CD14-positive monocyte (primary cell): ENCODE measurements at regions not wholly inside any gene's neighbourhood (a gene's known extent, or its start where the extent isn't known, plus 50 kb on each side); places are given as distances from the start of the nearest gene placed in this dataset.
A peak's percentile ranks its signal among the peaks of the same experiment; 100 is the strongest.

ENCODE experiments used
- DNase-seq, 3 donors: peaks; one replicate each; pipeline ENCODE4 v3.0.0-alpha.2; 2011 to 2022
- H2AFZ ChIP-seq: 2 replicates; pipeline ENCODE4 v1.6.0; 2012; ENCODE audit warnings: mild to moderate bottlenecking, low read depth, low read length, inconsistent platforms; ENCODE audit not compliant: insufficient read depth, poor library complexity, severe bottlenecking
- H3K27ac ChIP-seq, 2 donors: 1 replicate in 1 of 2; 2 replicates in 1 of 2; pipeline ENCODE4 v1.5.1; 2012 to 2013; ENCODE audit warnings: low read length in 2 of 2, control low read depth in 1 of 2, inconsistent platforms in 1 of 2, low read depth in 1 of 2, mild to moderate bottlenecking in 1 of 2
- H3K27me3 ChIP-seq, 2 donors: one replicate each; pipeline versions ENCODE4 v1.6.0 to v1.6.1; 2011 to 2013; ENCODE audit warnings: low read length in 2 of 2; ENCODE audit not compliant: control insufficient read depth in 2 of 2, insufficient read depth in 2 of 2
- H3K36me3 ChIP-seq, 2 donors: replicated peaks in 1 of 2; 1 replicate in 1 of 2; 2 replicates in 1 of 2; pipeline versions ENCODE4 v1.5.1 to v1.6.1; 2012 to 2013; ENCODE audit warnings: low read length in 2 of 2, control low read depth in 1 of 2, inconsistent platforms in 1 of 2, mild to moderate bottlenecking in 1 of 2; ENCODE audit not compliant: insufficient read depth in 2 of 2, control insufficient read depth in 1 of 2
- H3K4me1 ChIP-seq, 2 donors: 1 replicate in 1 of 2; 2 replicates in 1 of 2; pipeline versions ENCODE4 v1.5.1 to v1.6.1; 2012 to 2013; ENCODE audit warnings: low read length in 2 of 2, control low read depth in 1 of 2, inconsistent platforms in 1 of 2, mild to moderate bottlenecking in 1 of 2, moderate library complexity in 1 of 2; ENCODE audit not compliant: insufficient read depth in 2 of 2, control insufficient read depth in 1 of 2
- H3K4me2 ChIP-seq: replicated peaks from 2 replicates; pipeline ENCODE3; 2012; ENCODE audit warnings: low read length, moderate library complexity, mild to moderate bottlenecking; ENCODE audit not compliant: poor library complexity, severe bottlenecking; ENCODE audit errors: extremely low read depth
- H3K4me3 ChIP-seq, 3 experiments: fragments of 200-600 bp in 1 of 3; sonication (generic) in 1 of 3; replicated peaks in 1 of 3; 1 replicate in 2 of 3; 2 replicates in 1 of 3; pipeline ENCODE4 v1.5.1; 2011 to 2013; ENCODE audit warnings: low read length in 3 of 3, mild to moderate bottlenecking in 3 of 3, control low read depth in 2 of 3, low read depth in 2 of 3, inconsistent platforms in 1 of 3, moderate library complexity in 1 of 3
- H3K79me2 ChIP-seq: 2 replicates; pipeline ENCODE4 v1.6.0; 2012; ENCODE audit warnings: mild to moderate bottlenecking, control low read depth, inconsistent platforms, low read length, moderate library complexity; ENCODE audit not compliant: insufficient read depth
- H3K9ac ChIP-seq: 2 replicates; pipeline ENCODE4 v1.6.0; 2017; ENCODE audit warnings: low read length, mild to moderate bottlenecking; ENCODE audit not compliant: insufficient read depth, poor library complexity, severe bottlenecking
- H3K9me3 ChIP-seq, 2 donors: replicated peaks in 1 of 2; 1 replicate in 1 of 2; 2 replicates in 1 of 2; pipeline versions ENCODE4 v1.5.1 to v1.6.1; 2012 to 2013; ENCODE audit warnings: low read length in 2 of 2, control low read depth in 1 of 2; ENCODE audit not compliant: control insufficient read depth in 1 of 2, insufficient read depth in 1 of 2
- H4K20me1 ChIP-seq: 2 replicates; pipeline ENCODE4 v1.6.0; 2012; ENCODE audit warnings: mild to moderate bottlenecking, low read length, control low read depth, moderate library complexity; ENCODE audit not compliant: insufficient read depth
- H3K27ac Mint-ChIP-seq, 7 donors: one replicate each; pipeline ENCODE4 v1.8.0; 2020; ENCODE audit warnings: mild to moderate bottlenecking in 7 of 7, mixed read lengths in 7 of 7, moderate library complexity in 6 of 7, inconsistent platforms in 2 of 7
- H3K27me3 Mint-ChIP-seq, 3 donors: one replicate each; pipeline ENCODE4 v1.8.0; 2021 to 2022; ENCODE audit warnings: low read depth in 3 of 3, mild to moderate bottlenecking in 3 of 3, mixed read lengths in 3 of 3, moderate library complexity in 3 of 3, inconsistent platforms in 1 of 3
- H3K36me3 Mint-ChIP-seq, 2 donors: one replicate each; pipeline ENCODE4 v1.8.0; 2020; ENCODE audit warnings: mixed read lengths in 2 of 2, inconsistent platforms in 1 of 2, mild to moderate bottlenecking in 1 of 2
- H3K4me1 Mint-ChIP-seq: one replicate; pipeline ENCODE4 v1.8.0; 2020; ENCODE audit warnings: mild to moderate bottlenecking, mixed read lengths
- H3K4me3 Mint-ChIP-seq, 2 donors: one replicate each; pipeline ENCODE4 v1.8.0; 2020; ENCODE audit warnings: mild to moderate bottlenecking in 2 of 2, mixed read lengths in 2 of 2, moderate library complexity in 1 of 2
- H3K9me3 Mint-ChIP-seq, 7 donors: one replicate each; pipeline ENCODE4 v1.8.0; 2020 to 2022; ENCODE audit warnings: mixed read lengths in 7 of 7, mild to moderate bottlenecking in 6 of 7, moderate library complexity in 6 of 7, inconsistent platforms in 2 of 7
- CTCF ChIP-seq: fragments of 200-600 bp; IDR thresholded peaks from one replicate; pipeline ENCODE4 v1.8.0; 2022; ENCODE audit warnings: antibody characterized with exemption, mild to moderate bottlenecking
- WGBS: methylation state at CpG from one replicate; pipeline ENCODE4 v1.1.5; 2013; ENCODE audit warnings: missing lambda C conversion rate; ENCODE audit not compliant: insufficient coverage; 5-methylcytosine and 5-hydroxymethylcytosine counted together
- intact Hi-C, 2 donors: fragments of 100-400 bp; cut with micrococcal nuclease; formaldehyde crosslinking; loops; one replicate each; pipeline versions ENCODE4 v1.15.0 to v1.15.1; 2023

- 93% methylated on average over 4 of the region's 7 CpGs for WGBS
Observed at GRCh38 chr12:124149287-124149686, 145.6 kb upstream of the RFLNA start.

DNA sequence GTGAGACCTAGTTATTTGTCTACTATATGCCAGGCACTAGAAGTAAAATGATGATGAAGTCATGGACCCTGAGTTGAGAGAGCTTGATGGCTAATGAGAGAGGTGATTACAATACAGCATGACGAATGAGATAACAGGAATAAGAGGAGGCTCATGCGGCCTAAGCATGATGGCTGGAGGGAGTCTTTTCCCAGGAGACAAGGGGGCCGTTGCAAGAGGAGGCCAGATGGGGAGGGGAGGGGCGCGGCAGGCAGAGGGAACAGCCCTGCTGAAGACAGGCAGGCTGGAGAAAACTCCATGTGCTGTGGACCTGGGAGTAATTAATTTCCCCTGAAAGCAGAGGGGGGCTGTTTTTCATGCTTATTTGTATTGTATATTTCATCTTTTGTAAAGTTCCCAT, 144.7 kb upstream of the RFLNA start:
- no peak overlapping the region for H3K27ac ChIP-seq
- H3K79me2 ChIP-seq = no peaks in the 10 kb centered on the region
- no peak overlapping the region for H2AFZ ChIP-seq
- no peak overlapping the region for H3K4me3 ChIP-seq
- H3K36me3 Mint-ChIP-seq = no peaks in the 10 kb centered on the region
- intact Hi-C loops = no loop called here
- H3K4me1 Mint-ChIP-seq = no peaks in the 10 kb centered on the region
- no peak for TF ChIP-seq CTCF
- peak overlapping the region in 1 of 7 donors; percentile 31 for H3K27ac Mint-ChIP-seq
- no peak overlapping the region for H3K4me2 ChIP-seq
- peaks cover 0 to 9% (median 4%) of the 10 kb centered on the region in 3 donors for H3K27me3 Mint-ChIP-seq
- WGBS = 94% methylated on average over 5 of the region's 5 CpGs
- H3K9me3 Mint-ChIP-seq = peaks cover 0 to 17% (median 3%) of the 10 kb centered on the region in 7 donors
- H3K4me1 ChIP-seq = no peaks in the 10 kb centered on the region
- no peaks in the 10 kb centered on the region for H3K27me3 ChIP-seq
- no peaks in the 10 kb centered on the region for H3K9me3 ChIP-seq
- no peak overlapping the region for H3K9ac ChIP-seq
- no peaks in the 10 kb centered on the region for H3K36me3 ChIP-seq
- DNase-seq = no peak
- no peak overlapping the region for H3K4me3 Mint-ChIP-seq
- no peaks in the 10 kb centered on the region for H4K20me1 ChIP-seq

More at GRCh38 chr12:124149287-124149686, 145.6 kb upstream of the RFLNA start:
- Histone ChIP-seq H3K9me3 (no peaks in the 10 kb centered on the region), H3K4me2 (no peak overlapping the region), H3K4me3 (no peak overlapping the region), H3K79me2 (no peaks in the 10 kb centered on the region), H4K20me1 (no peaks in the 10 kb centered on the region), H3K9ac (no peak overlapping the region), H3K27ac (no peak overlapping the region), H2AFZ (no peak overlapping the region), H3K36me3 (no peaks in the 10 kb centered on the region), H3K4me1 (no peaks in the 10 kb centered on the region), H3K27me3 (no peaks in the 10 kb centered on the region)
- Mint-ChIP-seq H3K36me3 (no peaks in the 10 kb centered on the region), H3K4me3 (no peak overlapping the region), H3K9me3 (peaks cover 0 to 17% (median 3%) of the 10 kb centered on the region in 7 donors), H3K27me3 (peaks cover 0 to 8% (median 4%) of the 10 kb centered on the region in 3 donors), H3K27ac (no peak overlapping the region), H3K4me1 (no peaks in the 10 kb centered on the region)
- intact Hi-C loops = no loop called here
- DNase-seq = no peak
- TF ChIP-seq CTCF = no peak
